ENCODE measurements at regions not wholly inside any gene's neighbourhood (a gene's known extent, or its start where the extent isn't known, plus 50 kb on each side); places are given as distances from the start of the nearest gene placed in this dataset.

GRCh38 chr5:104189031-104189430 is 626.4 kb upstream of the NUDT12 start:
- DNase-seq: no peak

- no peak for DNase-seq
Measured at GRCh38 chr5:104187656-104188055, 625.1 kb upstream of the NUDT12 start.

- no peak for DNase-seq
Measured at GRCh38 chr5:104186510-104186909, 623.9 kb upstream of the NUDT12 start.

- DNase-seq: no peak
Measured at GRCh38 chr5:104186100-104186499, 623.5 kb upstream of the NUDT12 start.

- no peak for DNase-seq
Measured at GRCh38 chr5:104184264-104184663, 621.7 kb upstream of the NUDT12 start.

- DNase-seq: peak; percentile 12
Measured at GRCh38 chr5:104178829-104179456, 616.4 kb upstream of the NUDT12 start.

- DNase-seq: no peak
Measured at GRCh38 chr5:104178066-104178465, 615.5 kb upstream of the NUDT12 start.

- no peak for DNase-seq
Measured at GRCh38 chr5:104177651-104178050, 615.1 kb upstream of the NUDT12 start.

- DNase-seq: no peak
Measured at GRCh38 chr5:104172976-104173375, 610.4 kb upstream of the NUDT12 start.

- no peak for DNase-seq
Measured at GRCh38 chr5:104171958-104172690, 609.5 kb upstream of the NUDT12 start.

GRCh38 chr5:104170926-104171325 is 608.3 kb upstream of the NUDT12 start:
- no peak for DNase-seq

- no peak for DNase-seq
Measured at GRCh38 chr5:104146652-104147051, 584.1 kb upstream of the NUDT12 start.

GRCh38 chr5:104139840-104140239 is 577.3 kb upstream of the NUDT12 start:
- DNase-seq: no peak

GRCh38 chr5:104130320-104130719 is 567.7 kb upstream of the NUDT12 start:
- no peak for DNase-seq

GRCh38 chr5:104128348-104128747 is 565.8 kb upstream of the NUDT12 start:
- DNase-seq: no peak

GRCh38 chr5:104126980-104127379 is 564.4 kb upstream of the NUDT12 start:
- DNase-seq: no peak

GRCh38 chr5:104119529-104119928 is 556.9 kb upstream of the NUDT12 start:
- DNase-seq: no peak

GRCh38 chr5:104111632-104112031 is 549.0 kb upstream of the NUDT12 start:
- no peak for DNase-seq

- no peak for DNase-seq
Measured at GRCh38 chr5:104096451-104096850, 533.9 kb upstream of the NUDT12 start.

- DNase-seq: no peak
Measured at GRCh38 chr5:104095527-104095926, 532.9 kb upstream of the NUDT12 start.

- DNase-seq: no peak
Measured at GRCh38 chr5:104088876-104089778, 526.5 kb upstream of the NUDT12 start.

- no peak for DNase-seq
Measured at GRCh38 chr5:104084896-104085295, 522.3 kb upstream of the NUDT12 start.

- no peak for DNase-seq
Measured at GRCh38 chr5:104082754-104083153, 520.2 kb upstream of the NUDT12 start.

- DNase-seq: no peak
Measured at GRCh38 chr5:104081232-104081631, 518.6 kb upstream of the NUDT12 start.
